DND-41 (cell line): ENCODE measurements at regions not wholly inside any gene's neighbourhood (a gene's known extent, or its start where the extent isn't known, plus 50 kb on each side); places are given as distances from the start of the nearest gene placed in this dataset.

Experiments
- EZH2 ChIP-seq: IDR thresholded peaks from 3 replicates; pipeline ENCODE4 v1.6.1; 2012; ENCODE audit warnings: borderline replicate concordance, low read depth, mild to moderate bottlenecking, moderate library complexity, low read length, inconsistent platforms; ENCODE audit not compliant: severe bottlenecking
- TF ChIP-seq, protein P1 (sequence below): IDR thresholded peaks from 2 replicates; pipeline ENCODE4 v1.5.1; 2012; ENCODE audit warnings: borderline replicate concordance, low read length, moderate library complexity, mild to moderate bottlenecking; ENCODE audit not compliant: poor library complexity, severe bottlenecking; ENCODE audit errors: extremely low read depth

GRCh38 chr12:60174476-60174875 is 578.6 kb downstream of the SLC16A7 start:
- TF ChIP-seq EZH2 = no peak
- TF ChIP-seq, protein P1, sequence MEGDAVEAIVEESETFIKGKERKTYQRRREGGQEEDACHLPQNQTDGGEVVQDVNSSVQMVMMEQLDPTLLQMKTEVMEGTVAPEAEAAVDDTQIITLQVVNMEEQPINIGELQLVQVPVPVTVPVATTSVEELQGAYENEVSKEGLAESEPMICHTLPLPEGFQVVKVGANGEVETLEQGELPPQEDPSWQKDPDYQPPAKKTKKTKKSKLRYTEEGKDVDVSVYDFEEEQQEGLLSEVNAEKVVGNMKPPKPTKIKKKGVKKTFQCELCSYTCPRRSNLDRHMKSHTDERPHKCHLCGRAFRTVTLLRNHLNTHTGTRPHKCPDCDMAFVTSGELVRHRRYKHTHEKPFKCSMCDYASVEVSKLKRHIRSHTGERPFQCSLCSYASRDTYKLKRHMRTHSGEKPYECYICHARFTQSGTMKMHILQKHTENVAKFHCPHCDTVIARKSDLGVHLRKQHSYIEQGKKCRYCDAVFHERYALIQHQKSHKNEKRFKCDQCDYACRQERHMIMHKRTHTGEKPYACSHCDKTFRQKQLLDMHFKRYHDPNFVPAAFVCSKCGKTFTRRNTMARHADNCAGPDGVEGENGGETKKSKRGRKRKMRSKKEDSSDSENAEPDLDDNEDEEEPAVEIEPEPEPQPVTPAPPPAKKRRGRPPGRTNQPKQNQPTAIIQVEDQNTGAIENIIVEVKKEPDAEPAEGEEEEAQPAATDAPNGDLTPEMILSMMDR = no peak
